K562 (cell line): ENCODE measurements at regions not wholly inside any gene's neighbourhood (a gene's known extent, or its start where the extent isn't known, plus 50 kb on each side); places are given as distances from the start of the nearest gene placed in this dataset.

Experiments used
- CBX3 ChIP-seq, 2 experiments: IDR thresholded peaks; 1 replicate in 1 of 2; 2 replicates in 1 of 2; pipeline ENCODE4 v1.6.1; 2012; ENCODE audit warnings: inconsistent platforms in 2 of 2, low read length in 2 of 2, borderline replicate concordance in 1 of 2, control low read depth in 1 of 2
- MXI1 ChIP-seq: IDR thresholded peaks from 2 replicates; pipeline ENCODE4 v1.6.1; 2011; ENCODE audit warnings: low read depth, mild to moderate bottlenecking, improper control_type of control experiment, low read length
- SMARCB1 ChIP-seq: IDR thresholded peaks from 2 replicates; pipeline ENCODE4 v1.6.1; 2011; ENCODE audit warnings: improper control_type of control experiment, low read depth; ENCODE audit not compliant: insufficient read length
- ZNF778 ChIP-seq: fragments of 450-650 bp; formaldehyde crosslinking; IDR thresholded peaks from 2 replicates; pipeline ENCODE4 v1.4.0; 2020; ENCODE audit warnings: mild to moderate bottlenecking, moderate library complexity
- TF ChIP-seq, protein P1 (sequence below), 3 experiments: IDR thresholded peaks in 2 of 3; conservative IDR thresholded peaks in 1 of 3; 2 replicates each; pipeline ENCODE4 v1.5.1; 2011 to 2012; ENCODE audit warnings: low read length in 3 of 3, mild to moderate bottlenecking in 3 of 3, control low read depth in 2 of 3, improper control_type of control experiment in 1 of 3, inconsistent platforms in 1 of 3, low read depth in 1 of 3, mixed read lengths in 1 of 3, moderate library complexity in 1 of 3; ENCODE audit not compliant: insufficient read depth in 2 of 3
- TF ChIP-seq, protein P2 (sequence below): fragments of 450-650 bp; IDR thresholded peaks from 2 replicates; pipeline ENCODE4 v1.6.1; 2016; ENCODE audit warnings: low read depth, mild to moderate bottlenecking, moderate library complexity

- TF ChIP-seq MXI1 (no peak), CBX3 (IDR thresholded peaks at IDR 0.05; ENCODE audit: borderline replicate concordance in 1 of 2, low read length in 2 of 2) (no peak), ZNF778 (CRISPR knock-in tag) (no peak), SMARCB1 (no peak)
- TF ChIP-seq, protein P1, sequence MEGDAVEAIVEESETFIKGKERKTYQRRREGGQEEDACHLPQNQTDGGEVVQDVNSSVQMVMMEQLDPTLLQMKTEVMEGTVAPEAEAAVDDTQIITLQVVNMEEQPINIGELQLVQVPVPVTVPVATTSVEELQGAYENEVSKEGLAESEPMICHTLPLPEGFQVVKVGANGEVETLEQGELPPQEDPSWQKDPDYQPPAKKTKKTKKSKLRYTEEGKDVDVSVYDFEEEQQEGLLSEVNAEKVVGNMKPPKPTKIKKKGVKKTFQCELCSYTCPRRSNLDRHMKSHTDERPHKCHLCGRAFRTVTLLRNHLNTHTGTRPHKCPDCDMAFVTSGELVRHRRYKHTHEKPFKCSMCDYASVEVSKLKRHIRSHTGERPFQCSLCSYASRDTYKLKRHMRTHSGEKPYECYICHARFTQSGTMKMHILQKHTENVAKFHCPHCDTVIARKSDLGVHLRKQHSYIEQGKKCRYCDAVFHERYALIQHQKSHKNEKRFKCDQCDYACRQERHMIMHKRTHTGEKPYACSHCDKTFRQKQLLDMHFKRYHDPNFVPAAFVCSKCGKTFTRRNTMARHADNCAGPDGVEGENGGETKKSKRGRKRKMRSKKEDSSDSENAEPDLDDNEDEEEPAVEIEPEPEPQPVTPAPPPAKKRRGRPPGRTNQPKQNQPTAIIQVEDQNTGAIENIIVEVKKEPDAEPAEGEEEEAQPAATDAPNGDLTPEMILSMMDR (IDR thresholded peaks at IDR 0.05 in 2 of 3, conservative IDR thresholded peaks at IDR 0.05 in 1 of 3; ENCODE audit: insufficient read depth in 2 of 3, low read depth in 1 of 3, low read length in 3 of 3), result no peak
- TF ChIP-seq, protein P2, sequence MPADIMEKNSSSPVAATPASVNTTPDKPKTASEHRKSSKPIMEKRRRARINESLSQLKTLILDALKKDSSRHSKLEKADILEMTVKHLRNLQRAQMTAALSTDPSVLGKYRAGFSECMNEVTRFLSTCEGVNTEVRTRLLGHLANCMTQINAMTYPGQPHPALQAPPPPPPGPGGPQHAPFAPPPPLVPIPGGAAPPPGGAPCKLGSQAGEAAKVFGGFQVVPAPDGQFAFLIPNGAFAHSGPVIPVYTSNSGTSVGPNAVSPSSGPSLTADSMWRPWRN, result no peak
Measured at GRCh38 chr5:39650008-39650762, 225.4 kb upstream of the DAB2 start.
